H1 (cell line): ENCODE measurements at regions not wholly inside any gene's neighbourhood (a gene's known extent, or its start where the extent isn't known, plus 50 kb on each side); places are given as distances from the start of the nearest gene placed in this dataset.

Experiments used
- CTCF ChIA-PET: fragments of 300-600 bp; sonication (Branson Sonifier 250); formaldehyde crosslinking; loops from one replicate; lab custom pipeline; 2021; ENCODE audit not compliant: partially characterized antibody; lab: Charles Lee
- POLR2A ChIA-PET: fragments of 300-600 bp; sonication (Branson Sonifier 250); formaldehyde crosslinking; loops from one replicate; lab custom pipeline; 2021; ENCODE audit warnings: inconsistent platforms; ENCODE audit not compliant: partially characterized antibody; lab: Charles Lee
- DNase-seq, 2 experiments: peaks; one replicate each; pipeline versions ENCODE4 v3.0.0 to v3.0.0-alpha.2; 2010 to 2022; ENCODE audit warnings: low spot score in 2 of 2, low read depth in 1 of 2, mixed read lengths in 1 of 2
- FAIRE-seq: peaks from 2 replicates; lab custom pipeline; 2011; peaks lifted over from hg19 to GRCh38; lab: Jason Lieb, UNC
- H2AFZ ChIP-seq: 2 replicates; pipeline ENCODE4 v1.8.1; 2012; ENCODE audit warnings: low read length, inconsistent platforms
- H2AK5ac ChIP-seq: 2 replicates; pipeline ENCODE4 v1.6.1; 2013; ENCODE audit warnings: low read depth, low read length
- H2BK120ac ChIP-seq: replicated peaks from 2 replicates; pipeline ENCODE3; 2013; ENCODE audit warnings: low read depth, low read length, inconsistent platforms
- H2BK12ac ChIP-seq: 2 replicates; pipeline ENCODE4 v1.6.1; 2013; ENCODE audit warnings: low read depth, low read length
- H2BK15ac ChIP-seq: 2 replicates; pipeline ENCODE4 v1.6.1; 2013; ENCODE audit warnings: low read length
- H2BK20ac ChIP-seq: 2 replicates; pipeline ENCODE4 v1.6.1; 2013; ENCODE audit warnings: low read length
- H2BK5ac ChIP-seq: 2 replicates; pipeline ENCODE4 v1.6.1; 2013; ENCODE audit warnings: low read depth, low read length
- H3K14ac ChIP-seq: 2 replicates; pipeline ENCODE4 v1.6.1; 2013; ENCODE audit warnings: inconsistent platforms; ENCODE audit not compliant: insufficient read length
- H3K18ac ChIP-seq: 2 replicates; pipeline ENCODE4 v1.6.1; 2013; ENCODE audit warnings: low read length; ENCODE audit errors: extremely low read depth
- H3K23ac ChIP-seq: 2 replicates; pipeline ENCODE4 v1.6.1; 2013; ENCODE audit warnings: inconsistent platforms; ENCODE audit not compliant: insufficient read length
- H3K23me2 ChIP-seq: 2 replicates; pipeline ENCODE4 v1.6.1; 2013; ENCODE audit warnings: low read depth, low read length
- H3K27ac ChIP-seq: 2 replicates; pipeline ENCODE4 v1.6.1; 2011; ENCODE audit warnings: low read depth, low read length, inconsistent platforms
- H3K27me3 ChIP-seq, 4 experiments: replicated peaks in 1 of 4; 1 replicate in 1 of 4; 2 replicates in 3 of 4; pipeline versions ENCODE4 v1.6.1 to v1.8.1; 2011 to 2013; ENCODE audit warnings: low read length in 3 of 4, mild to moderate bottlenecking in 3 of 4, inconsistent platforms in 2 of 4, mixed read lengths in 2 of 4, moderate library complexity in 1 of 4; ENCODE audit not compliant: control insufficient read depth in 3 of 4, insufficient read depth in 3 of 4; ENCODE audit errors: extremely low read depth in 1 of 4
- H3K36me3 ChIP-seq, 4 experiments: 2 replicates each; pipeline versions ENCODE4 v1.6.1 to v1.8.1; 2011 to 2013; ENCODE audit warnings: mild to moderate bottlenecking in 4 of 4, low read length in 3 of 4, moderate library complexity in 2 of 4, control low read depth in 1 of 4, inconsistent platforms in 1 of 4; ENCODE audit not compliant: insufficient read depth in 4 of 4, control insufficient read depth in 2 of 4
- H3K4ac ChIP-seq: replicated peaks from 2 replicates; pipeline ENCODE3; 2013; ENCODE audit warnings: low read length, low read depth, mixed read lengths, inconsistent platforms; ENCODE audit not compliant: insufficient read length
- H3K4me1 ChIP-seq, 4 experiments: replicated peaks in 1 of 4; 1 replicate in 1 of 4; 2 replicates in 3 of 4; pipeline versions ENCODE4 v1.6.1 to v1.8.1; 2011 to 2013; ENCODE audit warnings: low read length in 3 of 4, inconsistent platforms in 2 of 4, mixed read lengths in 1 of 4; ENCODE audit not compliant: insufficient read depth in 4 of 4, control insufficient read depth in 3 of 4
- H3K4me2 ChIP-seq, 2 experiments: 2 replicates each; pipeline versions ENCODE4 v1.6.1 to v1.8.1; 2011 to 2013; ENCODE audit warnings: low read depth in 2 of 2, low read length in 2 of 2, control low read depth in 1 of 2, inconsistent platforms in 1 of 2, mild to moderate bottlenecking in 1 of 2; ENCODE audit not compliant: insufficient read depth in 1 of 2
- H3K4me3 ChIP-seq, 4 experiments: fragments of 200-600, 300-600 bp in 1 of 4; sonication (generic), shearing (Covaris generic), sonication (Bioruptor Twin) in 1 of 4; 2 replicates each; pipeline versions ENCODE4 v1.5.1 to v1.8.1; 2011 to 2016; ENCODE audit warnings: low read length in 4 of 4, low read depth in 3 of 4, control low read depth in 2 of 4, inconsistent platforms in 2 of 4, mild to moderate bottlenecking in 2 of 4, mixed read lengths in 1 of 4, moderate library complexity in 1 of 4; ENCODE audit not compliant: insufficient read depth in 2 of 4; ENCODE audit errors: extremely low read depth in 1 of 4
- H3K56ac ChIP-seq: replicated peaks from 2 replicates; pipeline ENCODE3; 2013; ENCODE audit warnings: low read depth, mild to moderate bottlenecking, mixed read lengths, low read length, inconsistent platforms; ENCODE audit not compliant: insufficient read length
- H3K79me1 ChIP-seq: 2 replicates; pipeline ENCODE4 v1.6.1; 2013; ENCODE audit warnings: low read depth, low read length, control low read depth
- H3K79me2 ChIP-seq, 2 experiments: 2 replicates each; pipeline versions ENCODE4 v1.6.1 to v1.8.1; 2012 to 2013; ENCODE audit warnings: low read length in 2 of 2, mild to moderate bottlenecking in 2 of 2, inconsistent platforms in 1 of 2; ENCODE audit not compliant: insufficient read depth in 2 of 2, control insufficient read depth in 1 of 2
- H3K9ac ChIP-seq, 4 experiments: replicated peaks in 1 of 4; 1 replicate in 1 of 4; 2 replicates in 3 of 4; pipeline versions ENCODE4 v1.6.1 to v1.8.1; 2011 to 2013; ENCODE audit warnings: low read depth in 3 of 4, low read length in 3 of 4, control low read depth in 2 of 4, mild to moderate bottlenecking in 2 of 4, moderate library complexity in 2 of 4, inconsistent platforms in 1 of 4; ENCODE audit errors: extremely low read depth in 1 of 4
- H3K9me3 ChIP-seq, 2 experiments: 2 replicates each; pipeline versions ENCODE4 v1.6.1 to v1.8.1; 2012 to 2013; ENCODE audit warnings: mild to moderate bottlenecking in 2 of 2, moderate library complexity in 2 of 2, control low read depth in 1 of 2, inconsistent platforms in 1 of 2, low read depth in 1 of 2, low read length in 1 of 2, mixed read lengths in 1 of 2; ENCODE audit not compliant: insufficient read depth in 2 of 2
- H4K20me1 ChIP-seq, 2 experiments: replicated peaks in 1 of 2; 2 replicates each; pipeline versions ENCODE3 to v1.8.1; 2011 to 2013; ENCODE audit warnings: inconsistent platforms in 2 of 2, low read length in 2 of 2, mild to moderate bottlenecking in 1 of 2; ENCODE audit not compliant: insufficient read depth in 2 of 2, control insufficient read depth in 1 of 2
- H4K5ac ChIP-seq: 2 replicates; pipeline ENCODE4 v1.6.1; 2013; ENCODE audit warnings: low read length, low read depth, mixed read lengths, inconsistent platforms; ENCODE audit not compliant: insufficient read length
- H4K8ac ChIP-seq: 2 replicates; pipeline ENCODE4 v1.8.0; 2013; ENCODE audit warnings: mild to moderate bottlenecking, moderate library complexity, low read length, inconsistent platforms; ENCODE audit not compliant: insufficient read depth; ENCODE audit errors: extremely low read depth
- H4K91ac ChIP-seq: replicated peaks from 2 replicates; pipeline ENCODE3; 2013; ENCODE audit warnings: low read length, mixed read lengths, inconsistent platforms; ENCODE audit not compliant: insufficient read length
- BCL11A ChIP-seq, 2 experiments: IDR thresholded peaks; one replicate each; pipeline ENCODE4 v1.6.1; 2011; ENCODE audit warnings: low read depth in 2 of 2, low read length in 2 of 2, mild to moderate bottlenecking in 2 of 2
- CHD1 ChIP-seq: IDR thresholded peaks from 2 replicates; pipeline ENCODE4 v1.6.1; 2012; ENCODE audit warnings: low read depth, low read length, improper control_type of control experiment
- CTBP2 ChIP-seq: IDR thresholded peaks from 2 replicates; pipeline ENCODE4 v1.7.0; 2011; ENCODE audit warnings: borderline replicate concordance, mild to moderate bottlenecking, moderate library complexity, mixed read lengths, low read length; ENCODE audit not compliant: insufficient read depth, insufficient read length
- EGR1 ChIP-seq: IDR thresholded peaks from 2 replicates; pipeline ENCODE4 v1.6.1; 2011; ENCODE audit warnings: low read depth, low read length, borderline replicate concordance
- JUND ChIP-seq: IDR thresholded peaks from 2 replicates; pipeline ENCODE4 v1.6.1; 2011; ENCODE audit warnings: mild to moderate bottlenecking, improper control_type of control experiment, low read length
- KDM1A ChIP-seq: fragments of 200-600, 300-600 bp; sonication (generic); IDR thresholded peaks from 2 replicates; pipeline ENCODE4 v1.7.1; 2016; ENCODE audit warnings: mild to moderate bottlenecking, low read length, borderline replicate concordance
- KDM4A ChIP-seq: IDR thresholded peaks from one replicate; pipeline ENCODE4 v1.7.1; 2012; ENCODE audit warnings: low read depth, mild to moderate bottlenecking, moderate library complexity, low read length, inconsistent platforms; ENCODE audit not compliant: severe bottlenecking
- NRF1 ChIP-seq: IDR thresholded peaks from 2 replicates; pipeline ENCODE4 v1.6.1; 2011; ENCODE audit warnings: mild to moderate bottlenecking, low read depth, low read length, improper control_type of control experiment
- POU5F1 ChIP-seq: IDR thresholded peaks from 2 replicates; pipeline ENCODE4 v1.6.1; 2011; ENCODE audit warnings: low read depth, mild to moderate bottlenecking, low read length, moderate library complexity
- RFX5 ChIP-seq: IDR thresholded peaks from 2 replicates; pipeline ENCODE4 v1.6.1; 2011; ENCODE audit warnings: low read depth, low read length, improper control_type of control experiment, borderline replicate concordance
- SP1 ChIP-seq: IDR thresholded peaks from 2 replicates; pipeline ENCODE4 v1.6.1; 2011; ENCODE audit warnings: low read depth, low read length
- SP4 ChIP-seq: IDR thresholded peaks from 2 replicates; pipeline ENCODE4 v1.6.1; 2012; ENCODE audit warnings: low read length, inconsistent platforms
- TCF12 ChIP-seq: IDR thresholded peaks from 2 replicates; pipeline ENCODE4 v1.6.1; 2011; ENCODE audit warnings: low read depth, mild to moderate bottlenecking, low read length
- ZNF274 ChIP-seq: IDR thresholded peaks from 2 replicates; pipeline ENCODE4 v1.7.0; 2012; ENCODE audit warnings: low read length, borderline replicate concordance; ENCODE audit errors: extremely low read depth
- WGBS, 2 experiments: shearing (Covaris generic) in 1 of 2; methylation state at CpG; one replicate each; pipeline versions ENCODE4 v1.1.6 to v1.1.7; 2013 to 2015; ENCODE audit warnings: low lambda C conversion rate in 2 of 2, mixed read lengths in 2 of 2, inconsistent platforms in 1 of 2, low coverage in 1 of 2, missing lambda C conversion rate in 1 of 2; ENCODE audit not compliant: insufficient replicate concordance in 2 of 2, insufficient coverage in 1 of 2, insufficient read length in 1 of 2; ENCODE audit errors: extremely low coverage in 1 of 2, missing lambda C conversion rate in 1 of 2; 5-methylcytosine and 5-hydroxymethylcytosine counted together
- TF ChIP-seq, protein P1 (sequence below): IDR thresholded peaks from 2 replicates; pipeline ENCODE4 v1.6.1; 2011; ENCODE audit warnings: low read depth, mild to moderate bottlenecking, low read length; ENCODE audit not compliant: insufficient read depth

DNA sequence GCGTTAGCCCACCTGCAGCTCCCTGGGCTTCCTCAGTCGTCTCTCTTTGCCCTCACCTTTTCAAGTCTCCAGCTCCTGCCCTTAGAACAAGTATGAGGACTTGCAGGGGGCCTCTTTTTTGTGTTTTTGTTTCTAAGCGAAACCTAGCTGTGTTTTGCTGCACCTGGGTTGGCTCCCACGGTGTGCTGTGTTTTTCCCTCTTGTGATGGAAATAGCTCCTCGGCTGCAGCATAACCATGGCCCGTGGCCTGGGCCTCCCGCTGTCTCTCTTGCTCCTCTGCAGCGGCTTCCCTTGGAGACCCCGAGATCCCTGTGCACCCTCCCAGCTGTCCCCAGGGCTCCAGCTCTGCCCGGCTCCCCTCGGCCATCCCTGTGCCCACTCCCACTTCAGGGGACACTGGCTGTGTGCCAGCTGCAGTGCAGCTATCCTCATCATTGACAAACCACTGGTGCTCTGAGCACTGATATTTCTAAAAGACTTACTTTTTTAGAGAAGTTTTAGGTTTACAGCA lies 75.6 kb upstream of the TCERG1L start:
- Histone ChIP-seq H3K79me2 (no peaks in the 10 kb centered on the region), H3K4me3 (no peak overlapping the region), H3K9me3 (no peaks in the 10 kb centered on the region), H3K4me1 (peaks cover 0 to 3% (median 0%) of the 10 kb centered on the region in 4 experiments; a peak in 1 of 7 replicates), H3K27ac (no peak overlapping the region), H3K36me3 (no peaks in the 10 kb centered on the region), H2BK20ac (no peak overlapping the region), H3K4me2 (no peak overlapping the region), H4K91ac (no peak overlapping the region), H2BK5ac (no peak overlapping the region), H3K9ac (no peak overlapping the region), H3K79me1 (no peaks in the 10 kb centered on the region), H3K27me3 (peaks cover 0 to 17% (median 2%) of the 10 kb centered on the region in 4 experiments; a peak in 5 of 7 replicates), H4K8ac (no peak overlapping the region), H2BK15ac (no peak overlapping the region), H2BK120ac (no peak overlapping the region), H3K23ac (no peak overlapping the region), H2AFZ (no peak overlapping the region), H3K56ac (no peak overlapping the region), H2AK5ac (no peak overlapping the region), H2BK12ac (no peak overlapping the region), H4K5ac (no peak overlapping the region), H3K14ac (no peak overlapping the region), H3K18ac (no peak overlapping the region), H3K4ac (no peak overlapping the region), H3K23me2 (no peaks in the 10 kb centered on the region), H4K20me1 (no peaks in the 10 kb centered on the region)
- no peak for FAIRE-seq
- DNase-seq: no peak
- POLR2A ChIA-PET: no interaction called here
- WGBS, 2 experiments: 38% methylated on average over 11 of the region's 11 CpGs; no CpG with 5 or more reads in 1 of the 2 experiments
- CTCF ChIA-PET: interaction anchor here (0.8 to 2.0 kb wide), 4 partner anchors 10 to 183 kb away, joined by 3 to 11 read pairs (median 4); no protein-coding TSS in a partner anchor
- no peak for TF ChIP-seq CTBP2
- TF ChIP-seq KDM1A: no peak
- TF ChIP-seq, protein P1, sequence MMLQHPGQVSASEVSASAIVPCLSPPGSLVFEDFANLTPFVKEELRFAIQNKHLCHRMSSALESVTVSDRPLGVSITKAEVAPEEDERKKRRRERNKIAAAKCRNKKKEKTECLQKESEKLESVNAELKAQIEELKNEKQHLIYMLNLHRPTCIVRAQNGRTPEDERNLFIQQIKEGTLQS: no peak
- no peak for TF ChIP-seq BCL11A (IDR thresholded peaks at IDR 0.05; ENCODE audit: low read depth in 2 of 2, low read length in 2 of 2)
- TF ChIP-seq CHD1: no peak
- no peak for TF ChIP-seq TCF12
- no peak for TF ChIP-seq KDM4A
- no peak for TF ChIP-seq JUND
- TF ChIP-seq POU5F1: no peak
- no peak for TF ChIP-seq SP4
- no peak for TF ChIP-seq SP1
- no peak for TF ChIP-seq ZNF274
- TF ChIP-seq EGR1: no peak
- no peak for TF ChIP-seq RFX5
- no peak for TF ChIP-seq NRF1
